RWPE1 (cell line): ENCODE measurements at regions not wholly inside any gene's neighbourhood (a gene's known extent, or its start where the extent isn't known, plus 50 kb on each side); places are given as distances from the start of the nearest gene placed in this dataset.

ENCODE experiments used
- CTCF ChIA-PET: fragments of 350-600 bp; sonication (Branson Sonifier 250); formaldehyde crosslinking; extraction: SDS; loops from one replicate; lab custom pipeline; 2021; lab: Yijun Ruan, JAX
- POLR2A ChIA-PET: fragments of 400-600 bp; formaldehyde crosslinking; extraction: SDS; loops from one replicate; lab custom pipeline; 2020; ENCODE audit warnings: antibody characterized with exemption; ENCODE audit not compliant: low non-redundant PET; lab: Yijun Ruan, JAX
- DNase-seq: peaks from one replicate; pipeline ENCODE4 v3.0.0; 2012; ENCODE audit warnings: low spot score
- H3K27ac ChIP-seq: fragments of 450-650 bp; 2 replicates; pipeline ENCODE4 v1.5.1; 2017
- CTCF ChIP-seq: fragments of 450-650 bp; conservative IDR thresholded peaks from 2 replicates; pipeline ENCODE4 v1.5.1; 2017; ENCODE audit warnings: low read depth, mild to moderate bottlenecking

GRCh38 chr6:88296694-88297093 is 130.5 kb upstream of the CNR1 start:
- no peak for TF ChIP-seq CTCF
- no peak overlapping the region for H3K27ac ChIP-seq
- ChIA-PET POLR2A (no interaction called here), CTCF (interaction anchor here (0.6 kb wide), 2 partner anchors 39 to 54 kb away, joined by 3 to 4 read pairs; no protein-coding TSS in a partner anchor)
- DNase-seq = no peak

GRCh38 chr6:88295663-88296062 is 129.5 kb upstream of the CNR1 start:
- POLR2A ChIA-PET = no interaction called here
- DNase-seq = no peak
- CTCF ChIA-PET = interaction anchor here (0.6 kb wide), 2 partner anchors 28 to 36 kb away, joined by 4 to 6 read pairs; no protein-coding TSS in a partner anchor

GRCh38 chr6:88294702-88295101 is 128.6 kb upstream of the CNR1 start:
- no peak for DNase-seq
- CTCF ChIA-PET = no interaction called here
- TF ChIP-seq CTCF = no peak
- POLR2A ChIA-PET = no interaction called here
- no peak overlapping the region for H3K27ac ChIP-seq

More at GRCh38 chr6:88295663-88296062, 129.5 kb upstream of the CNR1 start:
- H3K27ac ChIP-seq = no peak overlapping the region
- TF ChIP-seq CTCF = no peak

GRCh38 chr6:88290411-88290810 is 124.3 kb upstream of the CNR1 start:
- no peak for DNase-seq
- H3K27ac ChIP-seq = no peak overlapping the region
- no peak for TF ChIP-seq CTCF
- CTCF ChIA-PET = interaction anchor here (0.6 kb wide), 2 partner anchors 24 to 83 kb away, joined by 3 read pairs; no protein-coding TSS in a partner anchor
- POLR2A ChIA-PET = no interaction called here

- TF ChIP-seq CTCF = no peak
- DNase-seq = no peak
- ChIA-PET CTCF (interaction anchor here (0.7 kb wide), 1 partner anchor 341 kb away, joined by 4 read pairs; no protein-coding TSS in a partner anchor), POLR2A (no interaction called here)
- H3K27ac ChIP-seq = no peak overlapping the region
These were observed 121.5 kb upstream of the CNR1 start for GRCh38 chr6:88287696-88288095.

- TF ChIP-seq CTCF = no peak
- no peak for DNase-seq
- ChIA-PET POLR2A (no interaction called here), CTCF (no interaction called here)
- H3K27ac ChIP-seq = no peak overlapping the region
These were observed 110.2 kb upstream of the CNR1 start for GRCh38 chr6:88276331-88276730.
